Thoracic aorta (tissue), 2 donors: ENCODE measurements at regions not wholly inside any gene's neighbourhood (a gene's known extent, or its start where the extent isn't known, plus 50 kb on each side); places are given as distances from the start of the nearest gene placed in this dataset.

Experiments used
- ATAC-seq: fragments of 150-250 bp; one replicate; pipeline ENCODE4 v1.8.0; 2017; ENCODE audit warnings: low read depth; ENCODE audit not compliant: insufficient number of reproducible peaks, low FRiP score
- DNase-seq: peaks from one replicate; pipeline ENCODE4 v3.0.0-alpha.2; 2020; ENCODE audit warnings: low spot score
- H3K27ac ChIP-seq, 2 donors: fragments of 200-600 bp; sonication (generic); 1 replicate in 1 of 2; 2 replicates in 1 of 2; pipeline ENCODE4 v1.5.1; 2016; ENCODE audit warnings: mild to moderate bottlenecking in 2 of 2, moderate library complexity in 2 of 2
- H3K27me3 ChIP-seq: fragments of 200-600 bp; sonication (generic); replicated peaks from 2 replicates; pipeline ENCODE4 v1.6.0; 2016; ENCODE audit warnings: mild to moderate bottlenecking; ENCODE audit not compliant: insufficient read depth
- H3K36me3 ChIP-seq: fragments of 200-600 bp; sonication (generic); one replicate; pipeline ENCODE4 v1.5.1; 2016
- H3K4me1 ChIP-seq, 2 donors: fragments of 200-600 bp; sonication (generic); 1 replicate in 1 of 2; 2 replicates in 1 of 2; pipeline versions ENCODE4 v1.5.1 to v1.6.0; 2016; ENCODE audit warnings: low read depth in 2 of 2, mild to moderate bottlenecking in 1 of 2; ENCODE audit not compliant: control insufficient read depth in 1 of 2
- H3K4me3 ChIP-seq: fragments of 200-600 bp; sonication (generic); 2 replicates; pipeline ENCODE4 v1.5.1; 2016; ENCODE audit warnings: mild to moderate bottlenecking
- H3K9me3 ChIP-seq: fragments of 200-600 bp; sonication (generic); 2 replicates; pipeline ENCODE4 v1.5.1; 2016
- CTCF ChIP-seq: fragments of 200-600 bp; sonication (generic); IDR thresholded peaks from one replicate; pipeline ENCODE4 v1.5.1; 2019; ENCODE audit warnings: antibody characterized with exemption

- Histone ChIP-seq H3K9me3 (no peaks in the 10 kb centered on the region), H3K27ac (no peak overlapping the region), H3K27me3 (no peaks in the 10 kb centered on the region), H3K4me3 (no peak overlapping the region), H3K36me3 (no peaks in the 10 kb centered on the region), H3K4me1 (no peaks in the 10 kb centered on the region)
- no peak for ATAC-seq
- no peak for TF ChIP-seq CTCF
- no peak for DNase-seq
These were observed 711.2 kb upstream of the NDST4 start for GRCh38 chr4:115824630-115825029.

GRCh38 chr4:115803825-115804224 is 690.4 kb upstream of the NDST4 start:
- H3K9me3 ChIP-seq, result no peaks in the 10 kb centered on the region
- no peak for DNase-seq
- no peak for TF ChIP-seq CTCF

DNA sequence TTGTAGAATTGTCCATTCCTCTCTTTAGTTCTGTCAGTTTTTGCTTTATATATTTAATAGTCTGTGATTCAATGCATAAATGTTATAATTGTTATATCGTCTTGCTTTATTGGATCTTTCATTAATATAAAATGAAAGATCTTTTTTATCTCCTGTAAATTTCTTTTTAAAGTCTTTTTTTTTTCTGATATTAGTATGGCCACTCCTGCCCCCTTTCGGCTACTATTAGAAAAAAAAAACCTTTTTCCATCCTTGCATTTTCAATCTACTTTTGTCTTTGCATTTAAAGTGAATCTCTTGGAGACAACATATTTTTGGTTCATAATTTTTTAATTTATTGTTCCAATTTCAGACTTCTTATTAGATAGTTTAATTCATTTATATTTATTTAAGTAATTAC is 677.4 kb upstream of the NDST4 start:
- H3K9me3 ChIP-seq, result no peaks in the 10 kb centered on the region
- no peak overlapping the region for H3K4me3 ChIP-seq
- H3K27ac ChIP-seq, result no peak overlapping the region
- no peak for ATAC-seq
- no peak for DNase-seq
- H3K36me3 ChIP-seq, result no peaks in the 10 kb centered on the region
- H3K4me1 ChIP-seq, result no peaks in the 10 kb centered on the region
- no peak for TF ChIP-seq CTCF
- no peaks in the 10 kb centered on the region for H3K27me3 ChIP-seq

More at GRCh38 chr4:115803825-115804224, 690.4 kb upstream of the NDST4 start:
- H3K27ac ChIP-seq, result no peak overlapping the region
- H3K27me3 ChIP-seq, result no peaks in the 10 kb centered on the region
- no peaks in the 10 kb centered on the region for H3K36me3 ChIP-seq
- no peak for ATAC-seq
- no peaks in the 10 kb centered on the region for H3K4me1 ChIP-seq
- no peak overlapping the region for H3K4me3 ChIP-seq

DNA sequence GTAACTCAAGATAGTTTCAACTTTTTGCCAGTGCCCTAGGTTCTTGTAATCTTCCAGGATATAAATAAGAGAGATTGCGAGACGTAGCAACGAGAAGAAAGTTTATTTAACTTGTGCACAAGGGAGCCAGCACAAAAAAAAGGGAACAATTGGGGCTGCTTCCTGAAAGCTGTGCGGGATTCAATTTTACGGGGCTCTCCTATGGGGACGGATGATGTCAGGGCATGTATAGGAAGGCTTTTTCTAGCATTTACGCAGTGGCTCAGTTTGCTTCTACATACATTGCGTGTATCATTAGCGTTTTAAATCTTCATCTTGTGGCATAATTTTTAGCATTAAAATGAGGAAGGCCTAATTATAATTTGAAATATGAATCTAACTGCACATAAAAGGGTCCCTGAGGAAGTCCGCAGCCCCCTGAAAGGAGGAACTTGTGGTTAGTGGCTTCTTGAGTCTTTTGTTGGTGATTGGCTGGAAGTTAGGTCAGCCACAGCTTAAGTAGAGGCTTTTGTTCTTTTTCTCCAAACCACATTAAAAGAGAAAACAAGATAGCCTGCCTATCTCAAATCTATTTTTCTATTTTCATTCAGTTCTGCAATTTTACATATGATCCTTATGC is 668.2 kb upstream of the NDST4 start:
- no peak for TF ChIP-seq CTCF

GRCh38 chr4:115780835-115781234 is 667.4 kb upstream of the NDST4 start:
- Histone ChIP-seq H3K4me3 (no peak overlapping the region), H3K27me3 (no peaks in the 10 kb centered on the region), H3K27ac (no peak overlapping the region), H3K4me1 (no peaks in the 10 kb centered on the region), H3K9me3 (no peaks in the 10 kb centered on the region), H3K36me3 (no peaks in the 10 kb centered on the region)
- ATAC-seq (no peak), DNase-seq (no peak)
- no peak for TF ChIP-seq CTCF

More for the DNA sequence above, 668.2 kb upstream of the NDST4 start:
- Histone ChIP-seq H3K9me3 (no peaks in the 10 kb centered on the region), H3K27me3 (no peaks in the 10 kb centered on the region), H3K4me1 (no peaks in the 10 kb centered on the region), H3K4me3 (no peak overlapping the region), H3K36me3 (no peaks in the 10 kb centered on the region), H3K27ac (no peak overlapping the region)
- DNase-seq (no peak), ATAC-seq (no peak)
